H4 (cell line): ENCODE measurements at regions not wholly inside any gene's neighbourhood (a gene's known extent, or its start where the extent isn't known, plus 50 kb on each side); places are given as distances from the start of the nearest gene placed in this dataset.

Experiments used
- DNase-seq: peaks from one replicate; pipeline ENCODE4 v3.0.0-alpha.2; 2015; ENCODE audit warnings: low spot score

GRCh38 chr7:30212701-30213111, 71.7 kb upstream of the ZNRF2 start:
- DNase-seq = no peak

- DNase-seq = no peak
Measured at GRCh38 chr7:30213637-30214036, 70.8 kb upstream of the ZNRF2 start.

- DNase-seq = no peak
Measured at GRCh38 chr7:30214651-30215137, 69.7 kb upstream of the ZNRF2 start.

- no peak for DNase-seq
Measured at GRCh38 chr7:30221764-30222163, 62.6 kb upstream of the ZNRF2 start.

- no peak for DNase-seq
Measured at GRCh38 chr7:30222515-30223215, 61.7 kb upstream of the ZNRF2 start.

- DNase-seq = no peak
Measured at GRCh38 chr7:30223896-30224295, 60.5 kb upstream of the ZNRF2 start.

GRCh38 chr7:30224511-30225062, 59.8 kb upstream of the ZNRF2 start:
- peak; percentile 95 for DNase-seq

- DNase-seq = peak; percentile 90
Measured at GRCh38 chr7:30225863-30226613, 58.4 kb upstream of the ZNRF2 start.

GRCh38 chr7:30226614-30227268, 57.7 kb upstream of the ZNRF2 start:
- peak; percentile 78 for DNase-seq

GRCh38 chr7:30231271-30231670, 53.1 kb upstream of the ZNRF2 start:
- no peak for DNase-seq

GRCh38 chr7:30232391-30232790, 52.0 kb upstream of the ZNRF2 start:
- DNase-seq = no peak
